ENCODE measurements at regions not wholly inside any gene's neighbourhood (a gene's known extent, or its start where the extent isn't known, plus 50 kb on each side); places are given as distances from the start of the nearest gene placed in this dataset.

- intact Hi-C loops (cut with micrococcal nuclease) (no loop called here), dilution Hi-C loops (cut with MboI; ENCODE audit: extremely low pct_ligation_motif_present, low sequenced_read_pairs) (no loop called here)
- no peak for DNase-seq (ENCODE audit: low read depth, low spot score)
- BruUV-seq (replicated peaks): no TSS peak
- H3K9ac ChIP-seq (replicated peaks; ENCODE audit: extremely low read depth, insufficient read depth, low read length): no peak overlapping the region
- no peaks in the 10 kb centered on the region for H3K36me3 ChIP-seq (ENCODE audit: control insufficient read depth in 2 of 2, extremely low read depth in 1 of 2, insufficient read depth in 2 of 2, low read length in 2 of 2)
- H3K9me3 ChIP-seq (replicated peaks; ENCODE audit: control insufficient read depth, insufficient read depth, low read length): no peaks in the 10 kb centered on the region
- no peak overlapping the region for H3K4me3 ChIP-seq (replicated peaks in 1 of 3; ENCODE audit: insufficient read depth in 1 of 3, low read depth in 1 of 3, low read length in 3 of 3)
- FAIRE-seq: no peak
- no peak overlapping the region for H3K4me2 ChIP-seq (ENCODE audit: insufficient read depth, low read length)
- TF ChIP-seq CTCF (IDR thresholded peaks at IDR 0.05; ENCODE audit: extremely low read depth in 1 of 2, insufficient read depth in 1 of 2, low read depth in 1 of 2, low read length in 2 of 2) (no peak), EZH2 (IDR thresholded peaks at IDR 0.05; ENCODE audit: borderline replicate concordance, low read depth, low read length, severe bottlenecking) (no peak), POLR2A (IDR thresholded peaks at IDR 0.05; ENCODE audit: low read depth, low read length) (no peak), POLR2AphosphoS5 (IDR thresholded peaks at IDR 0.05; ENCODE audit: insufficient read depth, low read depth, low read length) (no peak), MYC (IDR thresholded peaks at IDR 0.05; ENCODE audit: low read depth, low read length) (no peak), FOS (IDR thresholded peaks at IDR 0.05; ENCODE audit: borderline replicate concordance, insufficient read depth, low read length) (no peak), MAX (IDR thresholded peaks at IDR 0.05; ENCODE audit: insufficient read depth, insufficient read length) (no peak), GATA2 (IDR thresholded peaks at IDR 0.05; ENCODE audit: insufficient read depth, insufficient read length, low read depth, low read length) (no peak), JUN (IDR thresholded peaks at IDR 0.05; ENCODE audit: borderline replicate concordance, insufficient read depth, insufficient read length, low read depth) (no peak)
- H2AFZ ChIP-seq (ENCODE audit: low read depth, low read length): no peak overlapping the region
- H3K79me2 ChIP-seq (ENCODE audit: control insufficient read depth, insufficient read depth, low read length): no peaks in the 10 kb centered on the region
- peaks cover 15% of the 10 kb centered on the region for H3K4me1 ChIP-seq (ENCODE audit: control insufficient read depth, extremely low read depth, insufficient read depth, low read length)
- peaks cover 0 to 2% of the 10 kb centered on the region in 2 experiments for H3K27me3 ChIP-seq (ENCODE audit: control insufficient read depth in 2 of 2, insufficient read depth in 2 of 2, low read length in 2 of 2)
- no peaks in the 10 kb centered on the region for H3K9me1 ChIP-seq (replicated peaks; ENCODE audit: control insufficient read depth, extremely low read depth, insufficient read depth, low read length)
- ChIA-PET POLR2A (no interaction called here), CTCF (no interaction called here)
- no peaks in the 10 kb centered on the region for H4K20me1 ChIP-seq (replicated peaks; ENCODE audit: control insufficient read depth, extremely low read depth, insufficient read depth, low read length)
- H3K27ac ChIP-seq (ENCODE audit: insufficient read depth, low read depth, low read length): no peak overlapping the region
Measured at GRCh38 chr12:63397807-63398206, 246.8 kb upstream of the AVPR1A start.

Measured in endothelial cell of umbilical vein (primary cell).